IMR-90 (cell line): ENCODE measurements at regions not wholly inside any gene's neighbourhood (a gene's known extent, or its start where the extent isn't known, plus 50 kb on each side); places are given as distances from the start of the nearest gene placed in this dataset.

Experiments used
- ATAC-seq: fragments of 200-7000 bp; cut with Tn5 transposase; 2 replicates; pipeline ENCODE4 v1.9.1; 2020; ENCODE audit warnings: low read depth, mild to moderate bottlenecking, moderate library complexity
- BruUV-seq: library from RNA; stranded (reverse); fragments of 400-500 nt; replicated peaks from 2 replicates; lab custom pipeline; 2021; lab: Mats Ljungman, UMichigan
- CTCF ChIA-PET: fragments of 300-600 bp; formaldehyde crosslinking; extraction: SDS; loops from one replicate; lab custom pipeline; 2021; ENCODE audit warnings: antibody characterized with exemption; lab: Yijun Ruan, JAX
- POLR2A ChIA-PET: fragments of 300-600 bp; sonication (Branson Sonifier 250); formaldehyde crosslinking; loops from one replicate; lab custom pipeline; 2022; ENCODE audit warnings: antibody characterized with exemption; ENCODE audit not compliant: unreplicated experiment; lab: Charles Lee
- DNase-seq: peaks from one replicate; pipeline ENCODE4 v3.0.0; 2013
- H2AFZ ChIP-seq: replicated peaks from 2 replicates; pipeline ENCODE3; 2013; ENCODE audit warnings: low read length, mild to moderate bottlenecking; ENCODE audit not compliant: poor library complexity
- H2AK5ac ChIP-seq: 2 replicates; pipeline ENCODE4 v1.6.1; 2013; ENCODE audit warnings: low read depth, low read length, inconsistent platforms
- H2AK9ac ChIP-seq: replicated peaks from 2 replicates; pipeline ENCODE3; 2013; ENCODE audit warnings: mild to moderate bottlenecking, low read depth, low read length, moderate library complexity; ENCODE audit not compliant: poor library complexity
- H2BK120ac ChIP-seq: 2 replicates; pipeline ENCODE4 v1.6.1; 2013; ENCODE audit warnings: low read depth, low read length, inconsistent platforms
- H2BK15ac ChIP-seq: 3 replicates; pipeline ENCODE4 v1.6.1; 2013; ENCODE audit warnings: low read depth, low read length, inconsistent platforms
- H2BK20ac ChIP-seq: 2 replicates; pipeline ENCODE4 v1.6.1; 2013; ENCODE audit warnings: low read depth, mild to moderate bottlenecking, inconsistent platforms, low read length, moderate library complexity
- H2BK5ac ChIP-seq: 2 replicates; pipeline ENCODE4 v1.6.1; 2013; ENCODE audit warnings: mild to moderate bottlenecking, low read depth, low read length, inconsistent platforms; ENCODE audit not compliant: poor library complexity, severe bottlenecking
- H3K14ac ChIP-seq: replicated peaks from 2 replicates; pipeline ENCODE4 v1.6.1; 2013; ENCODE audit warnings: low read depth, low read length, inconsistent platforms
- H3K18ac ChIP-seq: 2 replicates; pipeline ENCODE4 v1.6.1; 2013; ENCODE audit warnings: low read depth, low read length, control low read depth
- H3K23ac ChIP-seq: 2 replicates; pipeline ENCODE4 v1.6.1; 2013; ENCODE audit warnings: low read depth, low read length, inconsistent platforms
- H3K27ac ChIP-seq: 2 replicates; pipeline ENCODE4 v1.5.1; 2013; ENCODE audit warnings: mild to moderate bottlenecking, control low read depth, low read length; ENCODE audit not compliant: insufficient read depth
- H3K27me3 ChIP-seq: 2 replicates; pipeline ENCODE4 v1.6.1; 2013; ENCODE audit warnings: low read length; ENCODE audit not compliant: control insufficient read depth, insufficient read depth
- H3K36me3 ChIP-seq: 2 replicates; pipeline ENCODE4 v1.6.1; 2013; ENCODE audit warnings: low read length, mixed read lengths; ENCODE audit not compliant: control insufficient read depth, insufficient read depth
- H3K4ac ChIP-seq: 2 replicates; pipeline ENCODE4 v1.6.1; 2013; ENCODE audit warnings: low read depth, low read length, inconsistent platforms
- H3K4me1 ChIP-seq: 2 replicates; pipeline ENCODE4 v1.6.1; 2013; ENCODE audit warnings: low read length, mixed read lengths; ENCODE audit not compliant: control insufficient read depth, insufficient read depth
- H3K4me2 ChIP-seq: 2 replicates; pipeline ENCODE4 v1.6.1; 2013; ENCODE audit warnings: low read depth, mild to moderate bottlenecking, control low read depth, low read length, moderate library complexity
- H3K4me3 ChIP-seq: 2 replicates; pipeline ENCODE4 v1.5.1; 2013; ENCODE audit warnings: low read depth, mild to moderate bottlenecking, control low read depth, low read length, moderate library complexity; ENCODE audit not compliant: insufficient read depth
- H3K56ac ChIP-seq: 2 replicates; pipeline ENCODE4 v1.6.1; 2013; ENCODE audit warnings: low read length, inconsistent platforms; ENCODE audit not compliant: insufficient read depth; ENCODE audit errors: extremely low read depth
- H3K79me1 ChIP-seq, 2 experiments: 2 replicates each; pipeline ENCODE4 v1.6.1; 2013; ENCODE audit warnings: low read length in 2 of 2, inconsistent platforms in 1 of 2, low read depth in 1 of 2
- H3K9ac ChIP-seq: 2 replicates; pipeline ENCODE4 v1.6.1; 2013; ENCODE audit warnings: low read depth, low read length, control low read depth
- H3K9me1 ChIP-seq: 2 replicates; pipeline ENCODE4 v1.6.1; 2013; ENCODE audit warnings: low read length, inconsistent platforms; ENCODE audit not compliant: insufficient read depth
- H3K9me3 ChIP-seq: 2 replicates; pipeline ENCODE4 v1.6.1; 2013; ENCODE audit warnings: low read length; ENCODE audit not compliant: control insufficient read depth, insufficient read depth
- H4K20me1 ChIP-seq: 2 replicates; pipeline ENCODE4 v1.6.1; 2013; ENCODE audit warnings: low read length, inconsistent platforms; ENCODE audit not compliant: insufficient read depth
- H4K5ac ChIP-seq: 2 replicates; pipeline ENCODE4 v1.6.1; 2013; ENCODE audit warnings: mild to moderate bottlenecking, low read depth, low read length, control low read depth
- H4K8ac ChIP-seq, 2 experiments: 2 replicates each; pipeline ENCODE4 v1.6.1; 2013; ENCODE audit warnings: low read depth in 2 of 2, low read length in 2 of 2, control low read depth in 1 of 2, inconsistent platforms in 1 of 2
- H4K91ac ChIP-seq: 2 replicates; pipeline ENCODE4 v1.6.1; 2013; ENCODE audit warnings: low read depth, low read length, inconsistent platforms; ENCODE audit not compliant: insufficient read depth
- POLR2A ChIP-seq: IDR thresholded peaks from 2 replicates; pipeline ENCODE4 v1.6.1; 2012; ENCODE audit warnings: mild to moderate bottlenecking, low read depth, low read length
- WGBS, 2 experiments: methylation state at CpG; one replicate each; pipeline versions ENCODE4 v1.1.5 to v1.1.7; 2013; ENCODE audit warnings: missing lambda C conversion rate in 2 of 2; ENCODE audit not compliant: insufficient read length in 1 of 2; ENCODE audit errors: extremely low coverage in 2 of 2; 5-methylcytosine and 5-hydroxymethylcytosine counted together
- dilution Hi-C: fragments of 300-500 bp; cut with HindIII; formaldehyde crosslinking; loops from one replicate; pipeline ENCODE4 v1.14.3; 2018; ENCODE audit warnings: low sequenced_read_pairs; ENCODE audit not compliant: unreplicated experiment
- in situ Hi-C: fragments of 300-500 bp; cut with MboI; formaldehyde crosslinking; loops from 3 replicates; pipeline ENCODE4 v1.14.3; 2019; ENCODE audit warnings: low sequenced_read_pairs, inconsistent platforms, mixed read lengths
- intact Hi-C: fragments of 100-400 bp; cut with micrococcal nuclease; formaldehyde crosslinking; loops from 2 replicates; pipeline ENCODE4 v1.10.0; 2022
- TF ChIP-seq, protein P1 (sequence below): conservative IDR thresholded peaks from 2 replicates; pipeline ENCODE4 v1.5.1; 2012; ENCODE audit warnings: mild to moderate bottlenecking, low read depth, low read length, improper control_type of control experiment

DNA sequence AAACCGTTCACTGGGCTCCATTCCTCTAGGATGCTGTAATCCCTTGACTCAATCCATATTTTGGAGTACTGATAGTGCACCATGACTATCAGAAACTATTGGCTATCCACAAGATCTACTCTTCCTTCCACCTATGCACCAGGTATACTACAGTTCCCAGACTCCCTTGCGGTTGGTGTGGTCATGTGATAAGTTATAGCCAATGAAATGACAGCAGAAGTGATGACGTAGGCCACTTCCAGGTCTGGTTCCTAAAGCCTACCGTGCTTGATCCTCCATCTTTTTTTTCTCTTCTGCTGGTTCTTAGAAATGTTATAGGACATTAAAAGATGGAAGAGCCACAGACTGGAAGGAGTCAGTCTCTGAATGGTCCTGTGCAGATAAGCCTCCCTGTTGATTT lies 278.8 kb upstream of the C16orf82 start:
- Histone ChIP-seq H2BK120ac (no peak overlapping the region), H2AK9ac (no peak overlapping the region), H4K8ac (no peak overlapping the region), H3K4me1 (no peaks in the 10 kb centered on the region), H2BK20ac (no peak overlapping the region), H3K9me3 (no peaks in the 10 kb centered on the region), H3K79me1 (no peaks in the 10 kb centered on the region), H2BK15ac (no peak overlapping the region), H3K36me3 (no peaks in the 10 kb centered on the region), H2BK5ac (no peak overlapping the region), H3K4me2 (no peak overlapping the region), H4K20me1 (no peaks in the 10 kb centered on the region), H3K27me3 (no peaks in the 10 kb centered on the region), H3K9me1 (no peaks in the 10 kb centered on the region), H2AFZ (no peak overlapping the region), H4K5ac (no peak overlapping the region), H4K91ac (no peak overlapping the region), H3K27ac (no peak overlapping the region), H3K23ac (no peak overlapping the region), H3K4ac (no peak overlapping the region), H3K18ac (no peak overlapping the region), H3K56ac (no peak overlapping the region), H3K4me3 (no peak overlapping the region), H3K9ac (no peak overlapping the region), H3K14ac (no peak overlapping the region), H2AK5ac (no peak overlapping the region)
- ChIA-PET POLR2A (no interaction called here), CTCF (no interaction called here)
- dilution Hi-C loops = no loop called here
- in situ Hi-C loops = loop anchor here (25.0 kb wide), 1 partner anchor 101 kb away; no protein-coding TSS in a partner anchor
- ATAC-seq (no peak), DNase-seq (no peak)
- intact Hi-C loops = no loop called here
- no CpG with 5 or more reads among the region's 4 CpGs for WGBS, 2 experiments
- TF ChIP-seq, protein P1, sequence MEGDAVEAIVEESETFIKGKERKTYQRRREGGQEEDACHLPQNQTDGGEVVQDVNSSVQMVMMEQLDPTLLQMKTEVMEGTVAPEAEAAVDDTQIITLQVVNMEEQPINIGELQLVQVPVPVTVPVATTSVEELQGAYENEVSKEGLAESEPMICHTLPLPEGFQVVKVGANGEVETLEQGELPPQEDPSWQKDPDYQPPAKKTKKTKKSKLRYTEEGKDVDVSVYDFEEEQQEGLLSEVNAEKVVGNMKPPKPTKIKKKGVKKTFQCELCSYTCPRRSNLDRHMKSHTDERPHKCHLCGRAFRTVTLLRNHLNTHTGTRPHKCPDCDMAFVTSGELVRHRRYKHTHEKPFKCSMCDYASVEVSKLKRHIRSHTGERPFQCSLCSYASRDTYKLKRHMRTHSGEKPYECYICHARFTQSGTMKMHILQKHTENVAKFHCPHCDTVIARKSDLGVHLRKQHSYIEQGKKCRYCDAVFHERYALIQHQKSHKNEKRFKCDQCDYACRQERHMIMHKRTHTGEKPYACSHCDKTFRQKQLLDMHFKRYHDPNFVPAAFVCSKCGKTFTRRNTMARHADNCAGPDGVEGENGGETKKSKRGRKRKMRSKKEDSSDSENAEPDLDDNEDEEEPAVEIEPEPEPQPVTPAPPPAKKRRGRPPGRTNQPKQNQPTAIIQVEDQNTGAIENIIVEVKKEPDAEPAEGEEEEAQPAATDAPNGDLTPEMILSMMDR = no peak
- TF ChIP-seq POLR2A = no peak
- BruUV-seq = no TSS peak
